ENCODE measurements at regions not wholly inside any gene's neighbourhood (a gene's known extent, or its start where the extent isn't known, plus 50 kb on each side); places are given as distances from the start of the nearest gene placed in this dataset.

DNA sequence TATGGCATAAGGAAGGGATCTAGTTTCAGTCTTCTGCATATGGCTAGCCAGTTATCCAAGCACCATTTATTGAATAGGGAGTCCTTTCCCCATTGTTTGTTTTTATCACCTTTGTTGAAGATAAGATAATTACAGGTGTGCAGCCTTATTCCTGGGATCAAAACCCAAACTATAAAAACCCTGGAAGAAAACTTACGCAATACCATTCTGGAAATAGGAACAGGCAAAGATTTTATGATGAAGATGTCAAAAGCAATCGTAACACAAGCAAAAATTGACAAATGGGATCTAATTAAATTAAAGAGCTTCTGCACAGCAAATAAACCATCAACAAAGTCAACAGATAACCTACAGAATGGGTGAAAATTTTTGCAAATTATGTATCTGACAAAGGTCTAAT lies 128.5 kb upstream of the DCN start:
- TF ChIP-seq CTCF (IDR thresholded peaks at IDR 0.05): no peak
- Histone ChIP-seq H3K9ac (ENCODE audit: low read depth in 2 of 2, low read length in 2 of 2) (no peak overlapping the region), H3K36me3 (no peaks in the 10 kb centered on the region), H3K9me3 (no peaks in the 10 kb centered on the region), H3K27me3 (no peaks in the 10 kb centered on the region), H3K4me3 (no peak overlapping the region), H3K27ac (no peak overlapping the region), H3K4me1 (no peaks in the 10 kb centered on the region)
- no peak for DNase-seq
- intact Hi-C loops (cut with DNase I): no loop called here

DNA sequence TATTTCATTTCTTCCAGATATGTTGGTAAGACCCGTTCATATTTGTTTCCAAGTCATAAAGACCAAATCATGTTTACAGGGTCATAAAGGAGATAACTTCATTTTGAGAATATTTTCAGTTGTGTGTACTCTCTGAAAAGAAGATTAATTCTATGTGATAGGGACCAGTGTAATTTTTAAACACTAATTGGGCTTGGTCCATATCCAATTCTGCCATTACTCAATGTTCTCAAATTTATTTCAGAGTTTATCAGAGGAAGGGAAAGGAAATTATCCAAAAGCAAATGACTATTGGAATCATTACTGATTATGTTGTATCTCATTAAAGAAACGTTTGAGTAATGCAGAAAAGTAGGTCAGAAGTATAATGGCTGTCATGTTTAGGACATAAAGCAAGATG lies 126.8 kb upstream of the DCN start:
- Histone ChIP-seq H3K9ac (ENCODE audit: low read depth in 2 of 2, low read length in 2 of 2) (no peak overlapping the region), H3K4me1 (no peaks in the 10 kb centered on the region), H3K36me3 (no peaks in the 10 kb centered on the region), H3K4me3 (no peak overlapping the region), H3K27ac (no peak overlapping the region), H3K27me3 (no peaks in the 10 kb centered on the region), H3K9me3 (no peaks in the 10 kb centered on the region)
- no peak for DNase-seq
- intact Hi-C loops (cut with DNase I): no loop called here
- no peak for TF ChIP-seq CTCF (IDR thresholded peaks at IDR 0.05)

GRCh38 chr12:91307957-91308670 lies 125.5 kb upstream of the DCN start:
- no peaks in the 10 kb centered on the region for H3K36me3 ChIP-seq
- H3K4me1 ChIP-seq: no peaks in the 10 kb centered on the region
- no peak overlapping the region for H3K4me3 ChIP-seq
- H3K9ac ChIP-seq (ENCODE audit: low read depth in 2 of 2, low read length in 2 of 2): no peak overlapping the region
- intact Hi-C loops (cut with DNase I): no loop called here
- no peak for TF ChIP-seq CTCF (IDR thresholded peaks at IDR 0.05)
- DNase-seq: no peak
- H3K27me3 ChIP-seq: no peaks in the 10 kb centered on the region
- H3K27ac ChIP-seq: no peak overlapping the region
- no peaks in the 10 kb centered on the region for H3K9me3 ChIP-seq

DNA sequence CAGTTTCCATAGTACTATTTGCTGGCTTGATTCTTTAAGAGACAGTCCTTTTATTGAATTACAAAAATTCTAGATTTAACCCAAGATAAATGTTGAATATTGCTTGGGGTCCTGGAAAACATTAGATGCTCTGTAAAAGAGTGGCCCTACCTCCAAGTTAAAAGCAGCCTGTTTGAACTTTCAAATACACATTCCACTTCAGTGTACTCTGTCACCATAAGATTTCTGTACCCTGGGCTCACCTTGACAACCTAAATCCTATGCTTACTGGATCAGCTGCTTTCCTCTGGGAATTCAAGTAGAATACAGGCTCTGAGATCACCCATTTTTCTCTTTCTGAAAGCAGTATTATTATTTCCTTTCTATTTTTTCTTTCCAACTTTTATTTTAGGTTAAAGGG lies 107.7 kb upstream of the DCN start:
- H3K36me3 ChIP-seq: no peaks in the 10 kb centered on the region
- intact Hi-C loops (cut with DNase I): no loop called here
- DNase-seq: no peak
- TF ChIP-seq CTCF (IDR thresholded peaks at IDR 0.05): no peak
- H3K9me3 ChIP-seq: no peaks in the 10 kb centered on the region
- H3K27me3 ChIP-seq: no peaks in the 10 kb centered on the region
- no peaks in the 10 kb centered on the region for H3K4me1 ChIP-seq
- no peak overlapping the region for H3K9ac ChIP-seq (ENCODE audit: low read depth in 2 of 2, low read length in 2 of 2)
- no peak overlapping the region for H3K4me3 ChIP-seq
- no peak overlapping the region for H3K27ac ChIP-seq

GRCh38 chr12:91289906-91290305 lies 107.3 kb upstream of the DCN start:
- no peak overlapping the region for H3K4me3 ChIP-seq
- TF ChIP-seq CTCF (IDR thresholded peaks at IDR 0.05): no peak
- no peaks in the 10 kb centered on the region for H3K27me3 ChIP-seq
- no peaks in the 10 kb centered on the region for H3K4me1 ChIP-seq
- no peaks in the 10 kb centered on the region for H3K9me3 ChIP-seq
- no peak overlapping the region for H3K27ac ChIP-seq
- DNase-seq: no peak
- intact Hi-C loops (cut with DNase I): no loop called here
- H3K36me3 ChIP-seq: no peaks in the 10 kb centered on the region
- no peak overlapping the region for H3K9ac ChIP-seq (ENCODE audit: low read depth in 2 of 2, low read length in 2 of 2)

Data from colonic mucosa (tissue), 4 donors.